NCI-H128 (cell line): ENCODE measurements at regions not wholly inside any gene's neighbourhood (a gene's known extent, or its start where the extent isn't known, plus 50 kb on each side); places are given as distances from the start of the nearest gene placed in this dataset.
"Not testable (repeated sequence)": the region's sequence is repeated elsewhere in the genome, so short reads cannot be mapped to it uniquely, and the experiment has no call there.

Source experiments
- DNase-seq: peaks from one replicate; lab custom pipeline; 2025; ENCODE audit not compliant: unreplicated experiment; lab: John Stamatoyannopoulos, UW

- no peak for DNase-seq
These were observed 437.7 kb upstream of the MEF2C start for GRCh38 chr5:89320421-89321277.

- not testable (repeated sequence) for DNase-seq
These were observed 434.9 kb upstream of the MEF2C start for GRCh38 chr5:89317838-89318237.

- no peak for DNase-seq
These were observed 432.5 kb upstream of the MEF2C start for GRCh38 chr5:89315286-89316100.

GRCh38 chr5:89313804-89314588 lies 431.0 kb upstream of the MEF2C start:
- DNase-seq: no peak

- DNase-seq: no peak
These were observed 430.1 kb upstream of the MEF2C start for GRCh38 chr5:89313044-89313443.

GRCh38 chr5:89309268-89309667 lies 426.3 kb upstream of the MEF2C start:
- DNase-seq: no peak

- DNase-seq: no peak
These were observed 425.6 kb upstream of the MEF2C start for GRCh38 chr5:89308606-89309040.

GRCh38 chr5:89307972-89308371 lies 425.0 kb upstream of the MEF2C start:
- no peak for DNase-seq

- DNase-seq: not testable (repeated sequence)
These were observed 424.2 kb upstream of the MEF2C start for GRCh38 chr5:89307141-89307540.

- no peak for DNase-seq
These were observed 420.1 kb upstream of the MEF2C start for GRCh38 chr5:89303033-89303480.

- DNase-seq: no peak
These were observed 419.3 kb upstream of the MEF2C start for GRCh38 chr5:89302102-89302891.

- DNase-seq: no peak
These were observed 418.5 kb upstream of the MEF2C start for GRCh38 chr5:89301321-89302025.

- no peak for DNase-seq
These were observed 417.5 kb upstream of the MEF2C start for GRCh38 chr5:89300426-89300970.

GRCh38 chr5:89299998-89300397 lies 417.0 kb upstream of the MEF2C start:
- DNase-seq: no peak

GRCh38 chr5:89297066-89297465 lies 414.1 kb upstream of the MEF2C start:
- no peak for DNase-seq

GRCh38 chr5:89293810-89294209 lies 410.8 kb upstream of the MEF2C start:
- no peak for DNase-seq

GRCh38 chr5:89292487-89292886 lies 409.5 kb upstream of the MEF2C start:
- no peak for DNase-seq

- no peak for DNase-seq
These were observed 406.6 kb upstream of the MEF2C start for GRCh38 chr5:89289604-89290003.

GRCh38 chr5:89287964-89288363 lies 405.0 kb upstream of the MEF2C start:
- no peak for DNase-seq
